ENCODE measurements at regions not wholly inside any gene's neighbourhood (a gene's known extent, or its start where the extent isn't known, plus 50 kb on each side); places are given as distances from the start of the nearest gene placed in this dataset.

DNA sequence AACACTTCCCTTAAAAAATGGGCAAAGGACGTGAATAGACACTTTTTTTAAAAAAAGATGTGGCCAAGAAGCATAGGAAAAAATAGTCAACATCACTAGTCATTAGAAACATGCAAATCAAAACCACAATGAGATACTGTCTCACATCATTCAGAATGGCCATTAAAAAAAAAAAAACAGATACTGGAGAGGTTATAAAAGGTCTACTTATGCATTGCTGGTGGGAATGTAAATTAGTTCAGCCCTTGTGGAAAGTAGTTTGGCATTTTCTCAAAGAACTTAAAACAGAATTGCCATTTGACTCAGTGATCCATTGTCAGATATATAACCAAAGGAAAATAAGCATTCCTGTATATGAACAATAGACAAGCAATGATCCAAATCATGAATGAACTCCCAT, 352.8 kb upstream of the EPHA5 start:
- Histone ChIP-seq H3K4me3 (replicated peaks; ENCODE audit: insufficient read depth, low read length) (no peak overlapping the region), H3K27me3 (ENCODE audit: insufficient read depth, poor library complexity, severe bottlenecking) (no peaks in the 10 kb centered on the region), H3K27ac (replicated peaks) (no peak overlapping the region)
- no peak for DNase-seq (ENCODE audit: low read depth in 1 of 2, low spot score in 1 of 2)
- TF ChIP-seq, protein P1, sequence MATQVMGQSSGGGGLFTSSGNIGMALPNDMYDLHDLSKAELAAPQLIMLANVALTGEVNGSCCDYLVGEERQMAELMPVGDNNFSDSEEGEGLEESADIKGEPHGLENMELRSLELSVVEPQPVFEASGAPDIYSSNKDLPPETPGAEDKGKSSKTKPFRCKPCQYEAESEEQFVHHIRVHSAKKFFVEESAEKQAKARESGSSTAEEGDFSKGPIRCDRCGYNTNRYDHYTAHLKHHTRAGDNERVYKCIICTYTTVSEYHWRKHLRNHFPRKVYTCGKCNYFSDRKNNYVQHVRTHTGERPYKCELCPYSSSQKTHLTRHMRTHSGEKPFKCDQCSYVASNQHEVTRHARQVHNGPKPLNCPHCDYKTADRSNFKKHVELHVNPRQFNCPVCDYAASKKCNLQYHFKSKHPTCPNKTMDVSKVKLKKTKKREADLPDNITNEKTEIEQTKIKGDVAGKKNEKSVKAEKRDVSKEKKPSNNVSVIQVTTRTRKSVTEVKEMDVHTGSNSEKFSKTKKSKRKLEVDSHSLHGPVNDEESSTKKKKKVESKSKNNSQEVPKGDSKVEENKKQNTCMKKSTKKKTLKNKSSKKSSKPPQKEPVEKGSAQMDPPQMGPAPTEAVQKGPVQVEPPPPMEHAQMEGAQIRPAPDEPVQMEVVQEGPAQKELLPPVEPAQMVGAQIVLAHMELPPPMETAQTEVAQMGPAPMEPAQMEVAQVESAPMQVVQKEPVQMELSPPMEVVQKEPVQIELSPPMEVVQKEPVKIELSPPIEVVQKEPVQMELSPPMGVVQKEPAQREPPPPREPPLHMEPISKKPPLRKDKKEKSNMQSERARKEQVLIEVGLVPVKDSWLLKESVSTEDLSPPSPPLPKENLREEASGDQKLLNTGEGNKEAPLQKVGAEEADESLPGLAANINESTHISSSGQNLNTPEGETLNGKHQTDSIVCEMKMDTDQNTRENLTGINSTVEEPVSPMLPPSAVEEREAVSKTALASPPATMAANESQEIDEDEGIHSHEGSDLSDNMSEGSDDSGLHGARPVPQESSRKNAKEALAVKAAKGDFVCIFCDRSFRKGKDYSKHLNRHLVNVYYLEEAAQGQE (IDR thresholded peaks at IDR 0.05; ENCODE audit: insufficient replicate concordance, low read depth): no peak
- TF ChIP-seq SPI1 (IDR thresholded peaks at IDR 0.05; ENCODE audit: borderline replicate concordance, low read depth): no peak
- no peak for TF ChIP-seq POLR2AphosphoS5 (IDR thresholded peaks at IDR 0.05; ENCODE audit: low read depth)
- no peak for TF ChIP-seq GABPA (IDR thresholded peaks at IDR 0.05; ENCODE audit: low read depth)
- TF ChIP-seq, protein P2, sequence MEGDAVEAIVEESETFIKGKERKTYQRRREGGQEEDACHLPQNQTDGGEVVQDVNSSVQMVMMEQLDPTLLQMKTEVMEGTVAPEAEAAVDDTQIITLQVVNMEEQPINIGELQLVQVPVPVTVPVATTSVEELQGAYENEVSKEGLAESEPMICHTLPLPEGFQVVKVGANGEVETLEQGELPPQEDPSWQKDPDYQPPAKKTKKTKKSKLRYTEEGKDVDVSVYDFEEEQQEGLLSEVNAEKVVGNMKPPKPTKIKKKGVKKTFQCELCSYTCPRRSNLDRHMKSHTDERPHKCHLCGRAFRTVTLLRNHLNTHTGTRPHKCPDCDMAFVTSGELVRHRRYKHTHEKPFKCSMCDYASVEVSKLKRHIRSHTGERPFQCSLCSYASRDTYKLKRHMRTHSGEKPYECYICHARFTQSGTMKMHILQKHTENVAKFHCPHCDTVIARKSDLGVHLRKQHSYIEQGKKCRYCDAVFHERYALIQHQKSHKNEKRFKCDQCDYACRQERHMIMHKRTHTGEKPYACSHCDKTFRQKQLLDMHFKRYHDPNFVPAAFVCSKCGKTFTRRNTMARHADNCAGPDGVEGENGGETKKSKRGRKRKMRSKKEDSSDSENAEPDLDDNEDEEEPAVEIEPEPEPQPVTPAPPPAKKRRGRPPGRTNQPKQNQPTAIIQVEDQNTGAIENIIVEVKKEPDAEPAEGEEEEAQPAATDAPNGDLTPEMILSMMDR (IDR thresholded peaks at IDR 0.05; ENCODE audit: insufficient read depth, low read length): no peak

DNA sequence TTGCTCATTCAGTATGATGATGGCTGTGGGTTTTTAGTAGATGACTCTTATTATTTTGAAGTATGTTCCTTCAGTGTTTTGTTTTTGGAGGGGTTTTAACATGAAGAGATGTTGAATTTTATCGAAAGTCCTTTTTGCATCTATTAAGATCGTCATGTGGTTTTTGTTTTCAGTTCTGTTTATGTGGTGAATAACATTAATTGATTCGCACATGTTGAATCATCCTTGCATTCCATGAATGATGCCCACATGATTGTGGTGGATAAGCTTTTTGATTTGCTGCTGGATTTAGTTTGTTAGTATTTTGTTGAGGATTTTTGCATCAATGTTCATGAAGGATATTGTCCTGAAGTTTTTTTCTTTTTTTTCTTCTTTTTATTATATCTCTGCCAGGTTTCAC, 347.4 kb upstream of the EPHA5 start:
- TF ChIP-seq SPI1 (IDR thresholded peaks at IDR 0.05; ENCODE audit: borderline replicate concordance, low read depth): no peak
- TF ChIP-seq, protein P2 (IDR thresholded peaks at IDR 0.05; ENCODE audit: insufficient read depth, low read length): no peak
- TF ChIP-seq POLR2AphosphoS5 (IDR thresholded peaks at IDR 0.05; ENCODE audit: low read depth): no peak
- TF ChIP-seq, protein P1 (IDR thresholded peaks at IDR 0.05; ENCODE audit: insufficient replicate concordance, low read depth): no peak
- no peak for TF ChIP-seq GABPA (IDR thresholded peaks at IDR 0.05; ENCODE audit: low read depth)
- Histone ChIP-seq H3K4me3 (replicated peaks; ENCODE audit: insufficient read depth, low read length) (no peak overlapping the region), H3K27ac (replicated peaks) (no peak overlapping the region), H3K27me3 (ENCODE audit: insufficient read depth, poor library complexity, severe bottlenecking) (no peaks in the 10 kb centered on the region)
- DNase-seq (ENCODE audit: low read depth in 1 of 2, low spot score in 1 of 2): no peak

DNA sequence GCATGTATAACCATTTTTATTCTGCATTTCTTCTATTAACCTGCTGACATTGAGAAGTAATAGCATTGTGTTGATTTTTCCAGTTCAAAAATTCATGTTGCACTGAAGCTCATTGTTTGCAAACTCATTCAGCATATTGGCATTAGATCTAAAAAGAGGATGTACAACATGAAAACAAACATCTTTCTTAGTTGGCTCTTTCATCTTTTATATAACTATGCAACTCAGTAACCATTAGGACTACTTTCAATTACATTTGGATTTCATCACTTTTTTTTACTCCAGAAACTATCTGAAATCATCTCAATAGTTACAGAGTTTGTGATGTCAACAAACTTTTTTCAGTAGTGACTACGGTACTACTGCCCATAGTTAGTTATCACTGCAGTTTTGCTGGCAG, 346.0 kb upstream of the EPHA5 start:
- H3K27ac ChIP-seq (replicated peaks): no peak overlapping the region
- no peak for DNase-seq (ENCODE audit: low read depth in 1 of 2, low spot score in 1 of 2)
- H3K27me3 ChIP-seq (ENCODE audit: insufficient read depth, poor library complexity, severe bottlenecking): no peaks in the 10 kb centered on the region
- no peak overlapping the region for H3K4me3 ChIP-seq (replicated peaks; ENCODE audit: insufficient read depth, low read length)
- TF ChIP-seq, protein P1 (IDR thresholded peaks at IDR 0.05; ENCODE audit: insufficient replicate concordance, low read depth): no peak
- no peak for TF ChIP-seq SPI1 (IDR thresholded peaks at IDR 0.05; ENCODE audit: borderline replicate concordance, low read depth)
- TF ChIP-seq, protein P2 (IDR thresholded peaks at IDR 0.05; ENCODE audit: insufficient read depth, low read length): no peak
- TF ChIP-seq GABPA (IDR thresholded peaks at IDR 0.05; ENCODE audit: low read depth): no peak
- no peak for TF ChIP-seq POLR2AphosphoS5 (IDR thresholded peaks at IDR 0.05; ENCODE audit: low read depth)

All from HL-60 (cell line).